ENCODE measurements at regions not wholly inside any gene's neighbourhood (a gene's known extent, or its start where the extent isn't known, plus 50 kb on each side); places are given as distances from the start of the nearest gene placed in this dataset.

- DNase-seq, result no peak
Measured at GRCh38 chr18:41009926-41010325, 945.1 kb upstream of the PIK3C3 start.

- DNase-seq, result no peak
Measured at GRCh38 chr18:41004324-41004723, 950.7 kb upstream of the PIK3C3 start.

- no peak for DNase-seq
Measured at GRCh38 chr18:40995529-40995928, 959.5 kb upstream of the PIK3C3 start.

- no peak for DNase-seq
Measured at GRCh38 chr18:40993363-40993762, 961.7 kb upstream of the PIK3C3 start.

GRCh38 chr18:40987581-40987980 lies 967.5 kb upstream of the PIK3C3 start:
- DNase-seq, result no peak

- DNase-seq, result no peak
Measured at GRCh38 chr18:40985436-40985835, 969.6 kb upstream of the PIK3C3 start.

GRCh38 chr18:40984856-40985255 lies 970.2 kb upstream of the PIK3C3 start:
- DNase-seq, result no peak

GRCh38 chr18:40983835-40984234 lies 971.2 kb upstream of the PIK3C3 start:
- DNase-seq, result no peak

- no peak for DNase-seq
Measured at GRCh38 chr18:40980171-40980570, 974.9 kb upstream of the PIK3C3 start.

GRCh38 chr18:40976050-40976449 lies 979.0 kb upstream of the PIK3C3 start:
- no peak for DNase-seq

- no peak for DNase-seq
Measured at GRCh38 chr18:40974448-40974847, 980.6 kb upstream of the PIK3C3 start.

GRCh38 chr18:40962784-40963183 lies 992.2 kb upstream of the PIK3C3 start:
- no peak for DNase-seq

- DNase-seq, result no peak
Measured at GRCh38 chr18:40957533-40958070, 997.4 kb upstream of the PIK3C3 start.

GRCh38 chr18:40956213-40956612 lies 998.8 kb upstream of the PIK3C3 start:
- no peak for DNase-seq

GRCh38 chr18:40955351-40955750 lies 999.7 kb upstream of the PIK3C3 start:
- DNase-seq, result no peak

- no peak for DNase-seq
Measured at GRCh38 chr18:40949114-40949950, 1005.7 kb upstream of the PIK3C3 start.

- no peak for DNase-seq
Measured at GRCh38 chr18:40944576-40944975, 1010.5 kb upstream of the PIK3C3 start.

GRCh38 chr18:40939656-40940515 lies 1015.1 kb upstream of the PIK3C3 start:
- no peak for DNase-seq

- no peak for DNase-seq
Measured at GRCh38 chr18:40938615-40939014, 1016.4 kb upstream of the PIK3C3 start.

- DNase-seq, result no peak
Measured at GRCh38 chr18:40937386-40937785, 1017.6 kb upstream of the PIK3C3 start.

- DNase-seq, result no peak
Measured at GRCh38 chr18:40935423-40935822, 1019.6 kb upstream of the PIK3C3 start.

GRCh38 chr18:40932862-40933261 lies 1022.2 kb upstream of the PIK3C3 start:
- DNase-seq, result no peak

GRCh38 chr18:40930211-40930882 lies 1024.7 kb upstream of the PIK3C3 start:
- no peak for DNase-seq
